ENCODE measurements at regions not wholly inside any gene's neighbourhood (a gene's known extent, or its start where the extent isn't known, plus 50 kb on each side); places are given as distances from the start of the nearest gene placed in this dataset.

- H3K4me1 Mint-ChIP-seq = no peaks in the 10 kb centered on the region
- H3K27ac Mint-ChIP-seq (ENCODE audit: unreplicated experiment) = no peak overlapping the region
These were observed 69.8 kb upstream of the KSR1 start for GRCh38 chr17:27386206-27387075.

GRCh38 chr17:27389542-27390140, 66.6 kb upstream of the KSR1 start:
- TF ChIP-seq CTCF (conservative IDR thresholded peaks at IDR 0.05) = no peak
- H3K4me3 Mint-ChIP-seq = no peak overlapping the region
- H3K9me3 Mint-ChIP-seq = peaks cover 4% of the 10 kb centered on the region

More at GRCh38 chr17:27386206-27387075, 69.8 kb upstream of the KSR1 start:
- Mint-ChIP-seq H3K4me3 (no peak overlapping the region), H3K9me3 (no peaks in the 10 kb centered on the region), H3K27me3 (ENCODE audit: low read depth) (peaks cover under 1% of the 10 kb centered on the region), H3K36me3 (ENCODE audit: low read depth) (no peaks in the 10 kb centered on the region)
- TF ChIP-seq CTCF (conservative IDR thresholded peaks at IDR 0.05) = no peak
- DNase-seq (ENCODE audit: low read depth, low spot score) = no peak

GRCh38 chr17:27390540-27390939, 65.7 kb upstream of the KSR1 start:
- Mint-ChIP-seq H3K4me1 (no peaks in the 10 kb centered on the region), H3K27ac (ENCODE audit: unreplicated experiment) (peak overlapping the region; percentile 39), H3K27me3 (ENCODE audit: low read depth) (peaks cover 30% of the 10 kb centered on the region), H3K9me3 (peaks cover 10% of the 10 kb centered on the region), H3K36me3 (ENCODE audit: low read depth) (no peaks in the 10 kb centered on the region), H3K4me3 (no peak overlapping the region)
- no peak for TF ChIP-seq CTCF (conservative IDR thresholded peaks at IDR 0.05)
- no peak for DNase-seq (ENCODE audit: low read depth, low spot score)

More at GRCh38 chr17:27389542-27390140, 66.6 kb upstream of the KSR1 start:
- Mint-ChIP-seq H3K27me3 (ENCODE audit: low read depth) (peaks cover 23% of the 10 kb centered on the region), H3K27ac (ENCODE audit: unreplicated experiment) (no peak overlapping the region), H3K4me1 (no peaks in the 10 kb centered on the region), H3K36me3 (ENCODE audit: low read depth) (no peaks in the 10 kb centered on the region)
- no peak for DNase-seq (ENCODE audit: low read depth, low spot score)

- no peak overlapping the region for H3K4me3 Mint-ChIP-seq
- peaks cover 10% of the 10 kb centered on the region for H3K9me3 Mint-ChIP-seq
These were observed 64.8 kb upstream of the KSR1 start for GRCh38 chr17:27391427-27391826.

GRCh38 chr17:27396045-27396444, 60.2 kb upstream of the KSR1 start:
- no peak for DNase-seq (ENCODE audit: low read depth, low spot score)

More at GRCh38 chr17:27391427-27391826, 64.8 kb upstream of the KSR1 start:
- Mint-ChIP-seq H3K27me3 (ENCODE audit: low read depth) (peaks cover 30% of the 10 kb centered on the region), H3K27ac (ENCODE audit: unreplicated experiment) (no peak overlapping the region), H3K36me3 (ENCODE audit: low read depth) (no peaks in the 10 kb centered on the region), H3K4me1 (no peaks in the 10 kb centered on the region)
- TF ChIP-seq CTCF (conservative IDR thresholded peaks at IDR 0.05) = no peak
- DNase-seq (ENCODE audit: low read depth, low spot score) = no peak

More at GRCh38 chr17:27396045-27396444, 60.2 kb upstream of the KSR1 start:
- Mint-ChIP-seq H3K4me3 (no peak overlapping the region), H3K27ac (ENCODE audit: unreplicated experiment) (no peak overlapping the region), H3K9me3 (peaks cover 10% of the 10 kb centered on the region), H3K4me1 (no peaks in the 10 kb centered on the region), H3K27me3 (ENCODE audit: low read depth) (peaks cover 33% of the 10 kb centered on the region), H3K36me3 (ENCODE audit: low read depth) (no peaks in the 10 kb centered on the region)
- no peak for TF ChIP-seq CTCF (conservative IDR thresholded peaks at IDR 0.05)
